ENCODE measurements at regions not wholly inside any gene's neighbourhood (a gene's known extent, or its start where the extent isn't known, plus 50 kb on each side); places are given as distances from the start of the nearest gene placed in this dataset.
"Not testable (repeated sequence)": the region's sequence is repeated elsewhere in the genome, so short reads cannot be mapped to it uniquely, and the experiment has no call there.

GRCh38 chr4:3898098-3898497, 131.9 kb downstream of the ADRA2C start:
- Mint-ChIP-seq H3K27me3 (ENCODE audit: low read depth in 2 of 2) (peaks cover 23 to 43% of the 10 kb centered on the region in 2 donors), H3K27ac (no peak overlapping the region), H3K4me1 (no peaks in the 10 kb centered on the region), H3K9me3 (no peaks in the 10 kb centered on the region), H3K4me3 (no peak overlapping the region), H3K36me3 (no peaks in the 10 kb centered on the region)
- TF ChIP-seq, protein P1, sequence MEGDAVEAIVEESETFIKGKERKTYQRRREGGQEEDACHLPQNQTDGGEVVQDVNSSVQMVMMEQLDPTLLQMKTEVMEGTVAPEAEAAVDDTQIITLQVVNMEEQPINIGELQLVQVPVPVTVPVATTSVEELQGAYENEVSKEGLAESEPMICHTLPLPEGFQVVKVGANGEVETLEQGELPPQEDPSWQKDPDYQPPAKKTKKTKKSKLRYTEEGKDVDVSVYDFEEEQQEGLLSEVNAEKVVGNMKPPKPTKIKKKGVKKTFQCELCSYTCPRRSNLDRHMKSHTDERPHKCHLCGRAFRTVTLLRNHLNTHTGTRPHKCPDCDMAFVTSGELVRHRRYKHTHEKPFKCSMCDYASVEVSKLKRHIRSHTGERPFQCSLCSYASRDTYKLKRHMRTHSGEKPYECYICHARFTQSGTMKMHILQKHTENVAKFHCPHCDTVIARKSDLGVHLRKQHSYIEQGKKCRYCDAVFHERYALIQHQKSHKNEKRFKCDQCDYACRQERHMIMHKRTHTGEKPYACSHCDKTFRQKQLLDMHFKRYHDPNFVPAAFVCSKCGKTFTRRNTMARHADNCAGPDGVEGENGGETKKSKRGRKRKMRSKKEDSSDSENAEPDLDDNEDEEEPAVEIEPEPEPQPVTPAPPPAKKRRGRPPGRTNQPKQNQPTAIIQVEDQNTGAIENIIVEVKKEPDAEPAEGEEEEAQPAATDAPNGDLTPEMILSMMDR (IDR thresholded peaks at IDR 0.05): no peak
- Histone ChIP-seq H3K27me3 (ENCODE audit: control insufficient read depth, insufficient read depth, low read length) (no peaks in the 10 kb centered on the region), H3K4me1 (ENCODE audit: control insufficient read depth, insufficient read depth, low read length) (no peaks in the 10 kb centered on the region), H3K9me3 (ENCODE audit: control insufficient read depth, insufficient read depth, low read length) (no peaks in the 10 kb centered on the region), H3K4me3 (ENCODE audit: low read length) (no peak overlapping the region), H3K27ac (ENCODE audit: low read length) (no peak overlapping the region), H3K36me3 (ENCODE audit: control insufficient read depth, insufficient read depth, low read length) (no peaks in the 10 kb centered on the region)
- intact Hi-C loops (cut with micrococcal nuclease): loop anchor here (10.0 kb wide), 1 partner anchor 237 kb away; no protein-coding TSS in a partner anchor
- WGBS (ENCODE audit: insufficient coverage): 88% methylated on average over 19 of the region's 19 CpGs
- DNase-seq: no peak
- ATAC-seq: no peak

GRCh38 chr4:3898928-3899327, 132.7 kb downstream of the ADRA2C start:
- not testable (repeated sequence) for ATAC-seq; H3K9me3 ChIP-seq (ENCODE audit: control insufficient read depth, insufficient read depth, low read length); H3K36me3 Mint-ChIP-seq; H3K4me1 Mint-ChIP-seq; H3K27ac Mint-ChIP-seq; H3K4me1 ChIP-seq (ENCODE audit: control insufficient read depth, insufficient read depth, low read length); H3K4me3 Mint-ChIP-seq; H3K9me3 Mint-ChIP-seq; H3K36me3 ChIP-seq (ENCODE audit: control insufficient read depth, insufficient read depth, low read length); H3K4me3 ChIP-seq (ENCODE audit: low read length); H3K27me3 ChIP-seq (ENCODE audit: control insufficient read depth, insufficient read depth, low read length); DNase-seq; H3K27ac ChIP-seq (ENCODE audit: low read length)
- H3K27me3 Mint-ChIP-seq (ENCODE audit: low read depth in 2 of 2): peaks cover 19 to 35% of the 10 kb centered on the region in 2 donors
- 86% methylated on average over 8 of the region's 10 CpGs for WGBS (ENCODE audit: insufficient coverage)
- intact Hi-C loops (cut with micrococcal nuclease): loop anchor here (10.0 kb wide), 1 partner anchor 236 kb away; no protein-coding TSS in a partner anchor

DNA sequence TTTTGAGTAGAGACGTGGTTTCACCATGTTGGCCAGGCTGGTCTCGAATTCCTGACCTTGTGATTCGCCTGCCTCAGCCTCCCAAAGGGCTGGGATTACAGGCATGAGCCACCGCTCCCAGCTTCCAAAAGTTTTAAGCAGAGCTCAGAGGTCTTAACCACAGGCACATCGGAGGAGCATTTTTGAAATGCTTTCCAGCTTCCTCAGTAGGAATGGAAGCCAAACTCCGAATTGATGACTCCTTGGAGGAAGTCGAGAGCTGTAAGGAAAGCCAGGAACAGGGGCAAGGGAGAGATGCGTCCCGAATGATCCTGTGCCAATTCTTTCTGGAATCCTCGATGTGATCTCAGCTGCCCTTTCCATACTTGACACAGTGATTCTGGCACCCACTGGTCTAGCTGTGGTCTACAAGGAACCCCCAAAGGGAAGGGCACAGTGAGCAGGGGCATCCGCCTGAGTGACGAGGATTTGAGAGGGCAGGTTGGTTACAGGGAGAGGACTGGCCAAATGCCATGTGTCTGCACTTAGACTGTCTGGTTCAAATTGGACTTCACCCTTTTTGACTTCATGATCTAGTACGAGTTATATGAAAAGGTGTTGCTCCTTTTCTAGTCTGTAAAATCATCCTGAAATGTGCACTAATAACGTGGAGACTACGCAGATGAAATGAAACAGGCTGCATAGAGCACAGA, 138.2 kb downstream of the ADRA2C start:
- H3K27me3 ChIP-seq (ENCODE audit: control insufficient read depth, insufficient read depth, low read length); H3K27ac Mint-ChIP-seq; DNase-seq; H3K9me3 ChIP-seq (ENCODE audit: control insufficient read depth, insufficient read depth, low read length); H3K9me3 Mint-ChIP-seq; H3K36me3 Mint-ChIP-seq; H3K4me3 ChIP-seq (ENCODE audit: low read length); H3K4me3 Mint-ChIP-seq; H3K4me1 Mint-ChIP-seq; H3K27ac ChIP-seq (ENCODE audit: low read length); H3K36me3 ChIP-seq (ENCODE audit: control insufficient read depth, insufficient read depth, low read length); ATAC-seq; intact Hi-C loops (cut with micrococcal nuclease); H3K4me1 ChIP-seq (ENCODE audit: control insufficient read depth, insufficient read depth, low read length): not testable (repeated sequence)
- peaks cover 24 to 42% of the 10 kb centered on the region in 2 donors for H3K27me3 Mint-ChIP-seq (ENCODE audit: low read depth in 2 of 2)
- 72% methylated on average over 13 of the region's 15 CpGs for WGBS (ENCODE audit: insufficient coverage)

DNA sequence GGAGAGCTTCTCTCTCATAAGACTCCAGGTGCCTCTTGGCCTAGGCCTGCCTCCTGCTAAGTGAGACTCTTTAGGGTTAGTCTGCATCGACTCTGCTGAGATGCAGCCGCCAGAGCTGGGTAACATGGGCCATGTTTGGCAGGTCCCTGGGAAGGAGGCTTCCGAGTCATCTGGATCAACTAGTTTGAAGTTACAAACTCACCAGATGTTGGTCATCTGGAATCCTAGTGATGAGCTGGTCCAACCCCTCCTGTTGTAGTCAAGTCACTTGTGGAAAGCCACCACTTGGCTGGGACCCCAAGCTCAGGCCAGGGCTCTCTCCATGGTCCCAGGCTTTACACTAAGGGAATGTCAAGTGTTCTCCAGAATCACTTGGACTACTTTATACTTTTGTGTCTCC, 143.4 kb downstream of the ADRA2C start:
- not testable (repeated sequence) for H3K27ac ChIP-seq (ENCODE audit: low read length)
- WGBS (ENCODE audit: insufficient coverage): 89% methylated on average over 3 of the region's 3 CpGs

GRCh38 chr4:3910161-3910950, 144.2 kb downstream of the ADRA2C start:
- H3K4me1 Mint-ChIP-seq; H3K36me3 ChIP-seq (ENCODE audit: control insufficient read depth, insufficient read depth, low read length); ATAC-seq; H3K36me3 Mint-ChIP-seq; H3K4me1 ChIP-seq (ENCODE audit: control insufficient read depth, insufficient read depth, low read length); H3K9me3 ChIP-seq (ENCODE audit: control insufficient read depth, insufficient read depth, low read length); H3K9me3 Mint-ChIP-seq; H3K27ac ChIP-seq (ENCODE audit: low read length); DNase-seq; H3K4me3 Mint-ChIP-seq; intact Hi-C loops (cut with micrococcal nuclease); H3K27ac Mint-ChIP-seq; H3K4me3 ChIP-seq (ENCODE audit: low read length); H3K27me3 ChIP-seq (ENCODE audit: control insufficient read depth, insufficient read depth, low read length): not testable (repeated sequence)
- peaks cover 13 to 44% of the 10 kb centered on the region in 2 donors for H3K27me3 Mint-ChIP-seq (ENCODE audit: low read depth in 2 of 2)
- 90% methylated on average over 14 of the region's 14 CpGs for WGBS (ENCODE audit: insufficient coverage)

More for the DNA sequence above, 143.4 kb downstream of the ADRA2C start:
- H3K9me3 Mint-ChIP-seq; H3K4me1 Mint-ChIP-seq; DNase-seq; H3K4me3 ChIP-seq (ENCODE audit: low read length); H3K9me3 ChIP-seq (ENCODE audit: control insufficient read depth, insufficient read depth, low read length); H3K36me3 Mint-ChIP-seq; H3K4me1 ChIP-seq (ENCODE audit: control insufficient read depth, insufficient read depth, low read length); H3K4me3 Mint-ChIP-seq; H3K27me3 ChIP-seq (ENCODE audit: control insufficient read depth, insufficient read depth, low read length); H3K27ac Mint-ChIP-seq; H3K36me3 ChIP-seq (ENCODE audit: control insufficient read depth, insufficient read depth, low read length); ATAC-seq; intact Hi-C loops (cut with micrococcal nuclease): not testable (repeated sequence)
- peaks cover 16 to 39% of the 10 kb centered on the region in 2 donors for H3K27me3 Mint-ChIP-seq (ENCODE audit: low read depth in 2 of 2)
